ENCODE measurements at regions not wholly inside any gene's neighbourhood (a gene's known extent, or its start where the extent isn't known, plus 50 kb on each side); places are given as distances from the start of the nearest gene placed in this dataset.

DNA sequence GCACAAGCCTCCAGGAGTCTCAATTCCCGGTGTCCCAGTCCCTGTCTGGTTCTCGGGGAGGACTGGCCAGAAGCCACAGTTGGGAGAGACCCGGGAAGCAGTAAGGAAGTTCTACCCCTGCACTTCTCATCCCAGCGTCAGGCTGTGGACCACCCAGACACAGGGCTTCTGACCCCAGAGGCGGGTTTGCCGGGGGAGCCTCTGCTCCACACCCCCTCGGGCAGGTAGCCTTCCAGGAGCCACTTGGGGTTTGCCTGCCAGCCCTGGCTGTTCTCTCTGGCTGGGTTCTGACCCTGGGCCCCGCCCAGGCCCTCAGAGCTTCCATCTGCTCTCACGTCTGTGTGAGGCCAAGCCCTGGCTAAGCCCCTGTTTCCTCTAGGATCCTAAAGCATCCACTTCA lies 94.4 kb upstream of the GPC1 start:
- no peak for DNase-seq (ENCODE audit: low read depth in 2 of 2)

DNA sequence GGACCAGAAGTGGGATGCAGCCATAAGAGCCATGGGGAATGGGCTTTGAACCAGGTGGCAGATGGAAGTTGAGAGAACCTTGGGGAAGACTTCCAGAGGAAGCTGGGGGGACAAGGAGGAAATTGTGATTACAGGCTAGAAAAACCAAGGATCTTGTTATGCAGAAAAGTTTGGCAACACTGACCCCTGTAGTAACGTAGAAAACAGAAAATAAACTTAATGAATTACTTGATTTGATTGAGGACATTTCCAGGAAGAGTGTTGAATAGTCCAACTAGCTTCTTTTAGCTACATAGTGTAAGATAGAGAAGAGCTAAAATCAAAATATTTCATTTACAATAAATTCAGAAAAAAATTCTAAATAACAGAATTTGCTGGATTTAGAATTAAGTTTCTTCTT lies 91.9 kb upstream of the GPC1 start:
- DNase-seq (ENCODE audit: low read depth in 2 of 2) = no peak

DNA sequence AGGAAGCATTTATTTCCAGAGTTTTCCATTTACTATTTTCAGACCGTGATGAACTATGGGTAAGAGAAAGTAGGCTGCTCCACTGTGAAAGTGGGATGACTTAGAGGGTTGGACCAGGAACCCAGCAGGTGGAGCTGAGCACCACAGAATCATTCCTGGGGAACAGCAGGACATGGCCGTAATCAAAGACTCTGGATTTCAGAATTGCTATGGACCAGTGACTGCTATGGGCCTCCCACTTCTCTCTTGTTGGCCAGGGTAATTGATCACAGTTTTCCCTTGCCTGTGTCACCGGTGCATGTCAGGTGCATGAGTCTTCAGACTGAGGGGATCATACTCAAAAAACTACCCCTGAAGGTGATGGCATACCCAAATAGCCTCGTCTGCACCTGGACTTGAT lies 90.6 kb upstream of the GPC1 start:
- DNase-seq (ENCODE audit: low read depth in 2 of 2) = no peak

DNA sequence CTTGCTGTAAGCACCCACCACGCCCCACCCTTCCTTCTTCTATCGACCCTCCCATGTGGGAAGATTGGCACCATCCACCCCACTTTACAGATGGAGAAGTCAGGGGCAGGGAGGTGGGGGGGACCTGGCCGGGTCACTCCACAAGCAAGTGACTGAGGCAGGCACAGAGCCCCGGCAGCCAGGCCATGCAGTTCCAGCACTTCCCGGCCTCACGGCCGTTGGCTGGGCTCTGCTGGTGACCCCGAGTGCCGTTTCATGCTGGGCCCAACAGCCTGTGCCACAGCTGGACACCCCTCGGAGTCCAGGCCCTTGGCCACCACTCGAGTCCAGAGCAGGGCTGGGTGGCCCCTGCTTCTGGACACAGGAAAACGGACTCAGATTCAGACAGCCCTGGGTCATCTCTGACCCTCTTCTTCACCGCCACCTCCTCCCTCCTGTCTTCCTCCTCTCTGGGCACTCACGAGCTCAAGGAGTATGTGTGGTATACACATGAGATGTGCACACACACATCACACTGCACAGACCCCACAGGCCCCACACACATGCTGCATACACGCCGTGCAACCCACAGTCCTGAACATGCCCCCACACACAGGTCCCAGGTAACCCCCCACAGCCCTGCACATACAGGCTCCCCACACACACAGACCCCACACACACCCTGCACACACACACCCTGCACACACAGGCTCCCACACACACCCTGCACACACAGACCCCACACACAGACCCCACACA lies 89.3 kb upstream of the GPC1 start:
- DNase-seq (ENCODE audit: low read depth in 2 of 2) = no peak

DNA sequence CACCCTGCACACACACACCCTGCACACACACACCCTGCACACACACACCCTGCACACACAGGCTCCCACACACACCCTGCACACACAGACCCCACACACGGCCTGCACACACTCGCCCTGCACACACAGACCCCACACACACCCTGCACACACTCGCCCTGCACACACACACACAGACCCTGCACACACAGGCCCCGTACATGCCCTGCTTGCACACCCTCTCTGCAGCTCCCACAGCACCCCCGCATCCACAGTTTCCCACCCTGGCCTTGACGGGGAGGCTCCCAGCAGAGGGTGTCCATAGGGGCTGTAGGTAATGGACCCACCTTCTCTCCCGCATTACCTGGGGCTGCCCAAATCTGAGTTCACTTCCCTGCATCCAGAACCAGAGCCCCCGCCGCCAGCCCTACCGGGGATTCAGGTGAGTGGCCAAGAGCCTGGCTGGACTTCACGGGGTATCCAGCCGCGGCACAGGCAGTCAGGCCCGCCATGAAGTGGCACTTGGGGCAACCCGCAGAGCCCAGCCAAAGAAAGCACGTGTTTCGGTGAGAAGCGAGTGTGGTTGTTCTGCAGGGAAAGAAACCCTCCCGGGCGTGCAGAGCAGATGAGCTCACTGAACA lies 88.6 kb upstream of the GPC1 start:
- no peak for DNase-seq (ENCODE audit: low read depth in 2 of 2)

DNA sequence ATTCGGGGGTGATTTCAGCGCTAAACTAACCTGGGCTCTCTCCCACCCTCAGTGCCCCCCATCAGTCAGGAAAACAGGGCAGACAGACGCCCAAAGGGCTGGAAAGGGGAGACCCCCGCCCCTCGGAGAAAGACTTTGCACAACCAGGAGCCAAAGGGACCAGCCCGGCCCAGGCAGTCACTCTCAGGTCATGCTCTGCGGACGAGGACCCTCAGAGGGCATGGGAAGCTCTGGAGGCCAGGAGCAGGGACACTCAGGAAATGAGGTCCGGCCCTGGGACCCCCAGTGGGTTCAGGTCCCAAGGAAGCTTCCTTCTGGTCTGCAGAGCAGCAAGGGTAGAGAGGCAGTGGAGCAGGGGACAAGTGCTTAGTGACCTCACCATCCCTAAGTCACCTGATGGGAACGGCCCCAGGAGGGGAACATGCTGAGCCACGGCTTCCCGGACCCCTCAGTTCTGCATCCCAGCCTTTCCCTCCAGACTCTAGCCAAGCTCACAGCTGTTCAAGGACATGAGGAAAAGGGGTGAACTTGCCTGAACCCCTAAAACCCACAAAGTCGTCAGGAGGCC lies 88.0 kb upstream of the GPC1 start:
- DNase-seq (ENCODE audit: low read depth in 2 of 2) = no peak

DNA sequence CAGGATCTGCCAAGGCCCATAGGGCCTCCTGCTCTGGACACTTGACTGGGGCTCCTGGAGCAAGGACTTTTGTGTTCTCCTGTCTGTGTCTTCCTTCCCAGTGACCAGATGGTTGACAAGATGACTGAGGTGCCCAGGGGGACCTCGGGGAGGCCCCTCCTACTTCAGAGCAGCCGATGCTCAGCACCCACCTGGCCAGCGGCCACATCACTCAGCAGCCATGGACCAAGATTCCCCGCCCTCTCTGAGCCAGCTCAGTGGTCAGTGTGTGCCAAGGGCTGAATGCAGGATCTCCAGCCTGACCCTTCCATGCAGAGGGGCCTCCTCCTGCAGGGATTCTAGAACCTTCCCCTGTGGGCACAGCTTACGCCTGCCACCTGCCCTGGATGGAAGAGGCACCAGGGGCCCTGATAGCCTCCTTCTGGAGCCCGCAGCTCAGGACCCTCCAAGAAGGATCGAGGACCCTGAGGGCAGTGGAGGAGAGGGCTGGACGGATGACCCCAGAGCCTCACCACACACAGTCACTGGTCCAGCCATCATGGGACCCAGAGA lies 87.4 kb upstream of the GPC1 start:
- no peak for DNase-seq (ENCODE audit: low read depth in 2 of 2)

DNA sequence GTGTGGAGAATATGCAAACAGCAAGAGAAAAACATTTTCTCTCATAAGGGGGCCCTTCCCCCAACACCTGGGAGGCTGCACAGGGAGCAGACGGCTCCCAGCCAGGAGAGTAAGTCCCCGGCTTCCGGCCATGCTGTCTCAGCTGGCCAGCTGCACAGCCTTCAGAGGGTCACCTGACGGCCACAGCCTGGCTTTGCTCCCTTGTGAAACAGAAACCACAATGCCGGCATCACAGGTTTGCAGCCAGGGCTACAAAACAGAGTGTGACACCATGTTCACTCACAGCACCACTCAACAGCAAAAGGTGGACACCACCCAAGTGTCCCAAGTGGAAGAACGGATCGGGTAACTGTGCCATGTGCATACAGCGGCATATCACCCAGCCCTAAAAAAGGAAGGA lies 86.9 kb upstream of the GPC1 start:
- no peak for DNase-seq (ENCODE audit: low read depth in 2 of 2)

DNA sequence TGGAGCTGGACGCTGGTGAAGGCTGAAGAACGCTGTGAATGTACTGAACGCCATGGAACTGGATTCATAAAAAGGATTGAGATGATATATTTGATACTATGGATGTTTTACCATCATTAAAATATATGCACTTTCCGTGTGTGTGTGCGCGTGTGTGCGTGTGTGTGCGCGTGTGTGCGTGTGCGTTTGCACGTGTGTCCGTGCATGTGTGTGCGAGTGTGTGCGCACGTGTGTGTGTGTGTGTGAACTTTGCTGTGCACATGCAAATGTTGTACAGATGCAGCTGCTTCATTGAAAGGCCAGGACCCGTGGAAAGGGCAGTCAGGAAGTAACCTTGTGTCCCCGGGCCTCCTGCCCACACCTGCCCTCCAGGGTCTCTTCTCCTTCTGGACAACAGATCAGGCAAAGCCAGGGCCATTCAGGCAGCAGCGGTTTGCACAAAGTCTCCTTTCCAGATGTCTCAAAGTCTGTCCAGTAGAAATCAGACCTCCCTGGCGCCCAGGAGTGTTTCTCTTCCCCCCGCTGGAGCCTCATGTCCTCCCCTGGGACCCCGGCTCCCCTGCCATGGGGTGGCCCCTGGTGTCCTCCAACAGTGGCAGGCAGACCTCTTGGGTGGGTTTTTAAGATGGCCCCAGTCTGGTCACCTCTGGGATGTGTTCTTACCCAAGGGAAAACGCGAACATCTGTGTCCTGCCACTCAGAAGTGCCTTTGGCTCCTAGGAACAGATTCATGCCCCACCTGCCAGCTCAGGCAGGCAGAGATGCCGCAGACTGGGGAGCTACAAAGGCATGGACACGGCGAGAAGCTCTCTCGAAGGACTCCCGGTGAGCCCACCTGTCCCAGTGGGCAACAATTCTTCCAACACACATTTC lies 86.1 kb upstream of the GPC1 start:
- no peak for DNase-seq (ENCODE audit: low read depth in 2 of 2)

DNA sequence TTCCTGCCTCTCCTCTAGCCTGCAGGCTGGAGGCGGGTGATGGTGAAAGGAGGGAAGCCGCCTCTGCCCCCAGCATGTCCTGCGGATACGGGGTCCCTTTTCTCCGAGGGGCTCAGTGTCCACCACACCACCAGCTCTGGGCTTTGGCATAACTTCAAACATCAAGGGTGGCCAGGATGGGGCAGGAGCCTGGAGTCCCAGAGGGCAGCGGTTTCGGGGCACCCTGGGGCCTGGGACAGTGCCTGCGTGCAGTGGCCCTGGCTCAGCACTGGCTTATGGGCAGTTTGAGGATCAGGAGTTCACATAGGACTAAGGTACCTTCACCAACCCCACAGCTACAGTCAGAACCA lies 85.5 kb upstream of the GPC1 start:
- no peak for DNase-seq (ENCODE audit: low read depth in 2 of 2)

DNA sequence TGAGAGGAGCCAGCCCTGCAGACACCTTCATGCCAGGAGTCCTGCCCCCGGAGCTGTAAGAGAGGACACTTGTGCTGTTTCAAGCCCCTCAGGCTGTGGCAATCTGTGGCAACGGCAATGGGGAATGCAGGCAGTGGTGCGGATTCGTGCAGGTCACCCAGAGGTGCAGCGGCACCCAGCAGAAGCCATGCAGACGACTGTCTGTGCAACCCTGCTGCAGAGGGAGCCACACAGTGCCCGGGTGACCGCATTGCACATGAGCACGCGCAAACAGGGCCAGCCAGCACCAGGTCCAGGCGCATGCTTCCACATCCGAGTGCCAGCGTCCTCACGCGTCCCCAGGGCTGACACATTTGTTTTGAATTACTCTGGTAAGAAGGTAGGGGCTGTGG lies 84.8 kb upstream of the GPC1 start:
- DNase-seq (ENCODE audit: low read depth in 2 of 2) = no peak

DNA sequence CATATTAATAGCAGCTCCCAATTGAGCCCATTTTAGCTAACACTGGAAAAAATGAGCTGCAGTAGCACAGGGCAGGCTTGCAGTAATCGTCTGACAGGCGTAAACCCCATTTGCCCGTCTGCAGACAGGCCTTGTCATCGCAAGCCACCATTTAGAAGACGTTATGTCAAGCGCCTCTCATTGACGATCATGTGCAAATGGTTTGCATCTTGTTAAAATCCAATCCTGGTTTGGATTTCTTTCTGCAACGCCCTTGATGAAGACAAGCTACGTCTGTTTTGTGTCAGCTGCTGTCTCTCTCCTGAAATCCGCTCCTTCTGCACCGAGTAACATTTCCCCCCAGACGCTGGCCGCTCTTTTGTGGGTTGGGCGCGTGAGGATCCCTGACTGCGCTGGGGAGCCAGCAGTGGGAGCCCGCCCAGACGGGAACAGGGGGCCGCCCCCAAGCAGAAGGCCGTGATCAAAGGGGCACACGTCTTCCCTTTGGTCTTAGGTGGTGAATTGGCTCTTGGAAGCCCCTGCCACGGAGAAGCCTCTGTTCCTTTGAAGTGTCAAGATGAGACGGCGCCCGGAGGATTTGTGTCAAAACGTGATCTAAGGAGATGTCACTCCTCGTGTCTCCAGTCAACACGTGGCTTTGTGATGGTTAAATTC lies 84.2 kb upstream of the GPC1 start:
- DNase-seq (ENCODE audit: low read depth in 2 of 2) = no peak

DNA sequence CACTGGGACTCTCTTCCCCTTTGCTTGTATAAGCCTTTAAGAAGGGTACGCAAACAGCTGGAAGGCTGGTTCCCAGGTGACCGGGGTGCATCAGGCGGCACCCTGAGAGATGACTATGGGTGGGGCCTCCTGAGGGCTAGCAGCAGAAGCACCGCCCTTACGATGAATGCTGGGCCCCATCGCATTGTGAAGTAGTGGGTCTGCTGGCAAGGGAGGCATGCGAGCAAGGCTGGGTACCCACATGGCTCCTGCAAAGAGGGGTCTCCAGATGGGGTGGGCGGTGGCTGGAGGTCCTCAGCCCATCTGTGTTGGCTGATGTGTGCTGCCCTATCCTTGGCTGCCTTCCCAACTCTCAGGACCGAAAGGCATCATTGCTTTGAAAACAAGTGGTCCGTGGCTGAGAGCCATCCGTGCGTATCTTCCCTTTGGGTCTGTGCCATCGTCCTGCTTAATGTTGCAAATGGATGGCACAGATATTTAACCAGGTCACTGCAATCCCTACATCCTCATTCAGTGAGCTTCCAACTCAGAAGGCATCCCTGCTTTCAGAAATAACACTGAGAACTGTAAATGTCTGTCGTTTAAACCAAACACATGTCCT lies 83.5 kb upstream of the GPC1 start:
- no peak for DNase-seq (ENCODE audit: low read depth in 2 of 2)

DNA sequence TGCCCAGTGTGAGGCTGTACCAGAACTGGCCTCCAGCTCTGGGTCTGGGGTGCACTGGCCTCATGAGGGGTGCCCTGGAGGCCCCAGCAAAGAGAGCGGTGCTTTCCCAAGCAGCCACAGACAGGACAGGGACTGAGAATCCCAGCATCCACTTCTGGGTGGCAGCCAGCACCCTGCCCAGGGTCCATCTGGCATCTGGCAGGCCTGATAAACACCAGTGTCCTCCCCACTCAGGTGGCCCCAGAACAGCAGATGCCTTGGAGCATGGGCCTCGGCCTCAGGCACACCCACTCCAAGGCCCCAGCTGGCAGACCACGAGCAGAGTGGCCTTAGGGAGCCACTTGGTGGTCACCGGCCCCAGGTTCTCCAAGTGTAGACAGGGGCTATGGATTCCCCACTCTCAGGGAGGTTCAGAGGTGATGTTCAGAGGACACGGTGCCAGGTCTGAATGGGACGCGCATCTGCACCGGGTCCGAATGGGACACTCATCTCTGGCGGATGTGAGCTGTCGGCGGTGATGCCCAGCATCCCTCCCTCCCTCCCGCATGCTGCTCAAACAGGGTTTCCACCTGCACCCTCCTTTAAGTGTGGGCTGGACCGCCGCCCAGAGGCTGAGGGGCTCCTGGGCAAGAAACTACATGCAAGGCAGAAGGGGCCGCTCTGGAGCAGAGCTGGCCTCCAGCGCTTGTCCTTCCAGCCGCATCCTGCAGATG lies 82.2 kb upstream of the GPC1 start:
- DNase-seq (ENCODE audit: low read depth in 2 of 2) = no peak

DNA sequence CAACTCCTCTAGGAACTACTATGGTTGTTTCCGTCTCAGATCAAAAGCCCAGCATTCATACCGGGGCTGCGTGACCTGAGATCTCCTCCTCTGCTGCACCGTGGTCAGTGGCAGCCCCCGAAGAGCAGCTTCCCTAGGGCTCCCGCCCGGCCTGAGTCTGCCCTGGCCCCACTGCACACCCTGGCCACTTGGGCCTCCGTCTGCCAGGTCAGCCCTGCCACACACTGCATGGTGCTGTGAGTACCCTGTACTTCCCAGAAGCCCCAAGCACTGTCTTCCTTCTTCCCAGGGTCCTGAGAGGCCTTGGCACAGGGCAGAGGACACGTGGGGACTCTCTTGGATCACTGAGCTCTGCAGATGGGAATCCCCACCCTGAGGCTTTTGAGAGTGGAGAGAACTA lies 81.5 kb upstream of the GPC1 start:
- no peak for DNase-seq (ENCODE audit: low read depth in 2 of 2)

DNA sequence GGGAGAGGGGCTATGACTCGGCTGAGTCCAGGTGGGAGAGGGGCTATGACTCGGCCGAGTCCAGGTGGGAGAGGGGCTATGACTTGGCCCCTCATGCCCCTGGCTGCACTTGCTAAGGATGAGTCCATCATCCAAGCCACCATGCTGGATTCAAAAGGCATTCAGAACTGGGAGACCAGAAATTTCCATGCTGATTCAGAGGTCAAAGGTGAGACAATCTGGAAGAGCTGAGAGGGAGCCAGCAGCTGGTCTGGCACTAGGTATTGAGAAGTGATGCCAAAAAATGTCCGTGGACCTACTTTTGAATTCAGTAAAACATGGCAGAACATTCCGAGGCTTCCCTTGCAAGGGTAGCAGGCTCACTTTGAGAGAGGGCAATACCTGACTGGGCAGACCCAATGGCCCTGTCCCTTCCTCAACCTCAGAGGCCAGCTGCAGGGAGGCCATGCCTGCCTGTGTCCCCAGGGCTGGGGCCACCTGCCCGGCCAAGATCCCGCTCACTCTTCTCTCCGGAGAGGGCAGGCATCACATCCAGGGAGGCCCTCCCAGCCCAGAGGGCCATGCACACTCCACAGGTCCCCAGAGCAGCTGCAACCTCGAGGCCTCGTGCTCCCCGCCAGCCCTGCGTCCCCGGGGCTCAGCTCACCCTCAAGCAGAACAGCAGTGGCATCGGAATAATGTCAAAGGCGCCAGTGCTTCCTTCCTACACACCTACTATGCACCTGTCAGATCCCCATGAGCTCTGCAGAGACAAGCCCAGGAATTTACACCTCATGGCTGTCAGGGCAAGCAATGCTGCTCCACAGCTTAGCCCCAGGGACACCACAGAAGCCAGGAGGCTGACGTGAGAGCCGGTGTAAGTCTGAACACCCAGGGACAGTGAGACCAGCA lies 80.2 kb upstream of the GPC1 start:
- DNase-seq (ENCODE audit: low read depth in 2 of 2) = no peak

DNA sequence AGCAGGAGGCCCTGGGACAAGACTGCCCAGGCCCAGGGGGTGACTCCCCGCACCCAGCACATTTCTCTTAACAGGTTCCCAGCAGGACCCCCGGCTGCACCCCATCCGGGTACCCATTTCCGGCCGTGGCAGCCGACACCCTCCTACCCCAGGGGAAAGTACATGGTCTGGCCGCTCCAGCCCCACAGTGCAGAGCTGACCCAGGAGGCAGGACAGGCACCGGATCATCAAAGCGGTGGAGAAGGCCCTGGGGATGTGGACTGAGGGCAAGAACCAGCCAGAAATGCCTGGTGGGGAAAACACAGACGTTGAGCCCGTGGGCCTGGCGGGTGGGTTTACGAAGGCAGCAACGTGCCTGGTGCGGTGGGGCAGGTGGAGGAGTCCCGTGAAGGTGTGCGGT lies 79.5 kb upstream of the GPC1 start:
- DNase-seq (ENCODE audit: low read depth in 2 of 2) = no peak

DNA sequence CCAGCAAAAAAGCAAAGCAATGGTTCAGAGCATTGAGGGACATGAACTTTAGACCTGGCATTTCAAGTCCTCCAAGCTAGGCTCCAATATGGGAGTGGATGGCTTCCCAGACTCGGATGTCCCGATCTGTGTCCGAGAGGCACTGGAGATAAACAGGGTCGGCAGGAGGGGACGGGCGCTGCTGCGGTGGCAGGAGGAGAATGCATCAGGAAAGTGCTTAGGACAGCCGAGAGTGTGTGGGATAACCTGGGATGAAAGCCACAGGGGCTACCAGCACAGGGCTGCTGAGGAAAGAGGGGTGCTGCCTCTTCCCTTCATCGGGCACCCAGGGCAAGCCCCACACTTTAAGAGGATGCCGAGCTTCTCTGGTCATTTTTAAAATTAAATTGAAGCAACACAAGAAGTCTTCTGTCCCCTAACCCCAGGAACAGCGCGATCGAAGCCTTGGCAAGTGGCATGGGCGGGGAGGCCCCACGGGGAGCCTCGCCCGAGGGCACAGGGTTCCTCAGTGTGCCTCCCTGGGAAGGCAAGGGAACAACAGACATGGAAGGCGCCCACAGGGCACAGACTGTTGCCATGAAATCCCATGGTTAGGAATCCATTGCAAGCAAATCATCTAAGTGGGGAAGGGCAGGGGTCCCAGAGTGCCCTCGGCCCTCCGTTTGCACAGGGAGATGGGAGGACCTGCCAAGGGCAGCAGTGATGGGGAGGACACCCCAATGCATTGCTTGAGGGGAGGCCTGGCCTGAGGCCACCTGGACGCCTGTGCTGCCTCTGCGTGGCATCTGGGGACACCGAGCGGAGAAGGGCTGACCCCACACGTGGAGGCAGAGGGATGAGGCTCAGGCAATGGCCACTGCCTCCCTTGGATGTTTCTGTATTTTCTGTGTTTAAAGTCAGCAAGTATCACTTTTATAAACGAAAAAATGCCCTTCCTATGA lies 78.5 kb upstream of the GPC1 start:
- DNase-seq (ENCODE audit: low read depth in 2 of 2) = no peak

DNA sequence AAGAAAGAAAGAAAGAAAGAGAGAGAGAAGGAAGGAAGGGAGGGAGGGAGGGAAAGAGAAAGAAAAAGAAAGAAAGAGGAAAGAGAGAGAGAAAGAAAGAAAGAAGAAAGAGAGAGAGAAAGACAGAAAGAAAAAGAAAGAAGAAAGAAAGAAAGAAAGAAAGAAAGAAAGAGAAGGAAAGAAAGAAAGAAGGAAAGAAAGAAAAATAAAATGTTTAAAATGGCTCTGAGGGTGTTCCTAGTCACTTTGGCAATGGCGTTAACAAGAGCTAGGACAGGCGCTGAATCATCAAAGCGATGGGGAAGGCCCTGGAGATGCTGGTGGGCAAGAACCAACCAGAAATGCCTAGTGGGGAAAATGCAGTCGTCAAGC lies 77.8 kb upstream of the GPC1 start:
- DNase-seq (ENCODE audit: low read depth in 2 of 2) = no peak

All from stimulated activated CD8-positive, alpha-beta memory T cell treated with anti-CD3 and anti-CD28 coated beads, Interleukin-15, amount 100 ng/mL, for 4 hours (primary cell).